ENCODE measurements at regions not wholly inside any gene's neighbourhood (a gene's known extent, or its start where the extent isn't known, plus 50 kb on each side); places are given as distances from the start of the nearest gene placed in this dataset.
"Not testable (repeated sequence)": the region's sequence is repeated elsewhere in the genome, so short reads cannot be mapped to it uniquely, and the experiment has no call there.

DNA sequence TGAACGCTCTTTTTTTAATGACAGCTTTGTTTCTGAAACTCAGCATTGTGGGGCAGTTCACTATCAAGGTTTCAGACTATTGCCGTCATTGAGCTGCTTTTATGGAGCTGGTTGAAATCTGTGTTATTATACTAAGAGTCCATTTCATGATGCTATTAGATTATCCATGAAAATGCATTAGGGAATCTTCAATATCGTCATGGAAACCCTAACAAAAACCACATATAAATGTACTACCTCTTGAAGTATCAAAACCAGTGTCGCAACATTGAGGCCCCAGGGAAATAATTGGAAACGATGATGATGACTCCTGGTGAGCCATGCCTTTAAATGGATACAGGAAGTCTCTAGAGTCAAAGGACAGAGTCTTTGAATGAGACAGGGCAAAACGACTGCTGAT is 231.6 kb upstream of the CPHXL start:
- TF ChIP-seq FOS (IDR thresholded peaks at IDR 0.05; ENCODE audit: borderline replicate concordance, insufficient read depth, low read length) (no peak), POLR2A (IDR thresholded peaks at IDR 0.05; ENCODE audit: low read depth, low read length) (no peak), POLR2AphosphoS5 (IDR thresholded peaks at IDR 0.05; ENCODE audit: insufficient read depth, low read depth, low read length) (no peak), EZH2 (IDR thresholded peaks at IDR 0.05; ENCODE audit: borderline replicate concordance, low read depth, low read length, severe bottlenecking) (no peak), JUN (IDR thresholded peaks at IDR 0.05; ENCODE audit: borderline replicate concordance, insufficient read depth, insufficient read length, low read depth) (no peak), GATA2 (IDR thresholded peaks at IDR 0.05; ENCODE audit: insufficient read depth, insufficient read length, low read depth, low read length) (no peak)

DNA sequence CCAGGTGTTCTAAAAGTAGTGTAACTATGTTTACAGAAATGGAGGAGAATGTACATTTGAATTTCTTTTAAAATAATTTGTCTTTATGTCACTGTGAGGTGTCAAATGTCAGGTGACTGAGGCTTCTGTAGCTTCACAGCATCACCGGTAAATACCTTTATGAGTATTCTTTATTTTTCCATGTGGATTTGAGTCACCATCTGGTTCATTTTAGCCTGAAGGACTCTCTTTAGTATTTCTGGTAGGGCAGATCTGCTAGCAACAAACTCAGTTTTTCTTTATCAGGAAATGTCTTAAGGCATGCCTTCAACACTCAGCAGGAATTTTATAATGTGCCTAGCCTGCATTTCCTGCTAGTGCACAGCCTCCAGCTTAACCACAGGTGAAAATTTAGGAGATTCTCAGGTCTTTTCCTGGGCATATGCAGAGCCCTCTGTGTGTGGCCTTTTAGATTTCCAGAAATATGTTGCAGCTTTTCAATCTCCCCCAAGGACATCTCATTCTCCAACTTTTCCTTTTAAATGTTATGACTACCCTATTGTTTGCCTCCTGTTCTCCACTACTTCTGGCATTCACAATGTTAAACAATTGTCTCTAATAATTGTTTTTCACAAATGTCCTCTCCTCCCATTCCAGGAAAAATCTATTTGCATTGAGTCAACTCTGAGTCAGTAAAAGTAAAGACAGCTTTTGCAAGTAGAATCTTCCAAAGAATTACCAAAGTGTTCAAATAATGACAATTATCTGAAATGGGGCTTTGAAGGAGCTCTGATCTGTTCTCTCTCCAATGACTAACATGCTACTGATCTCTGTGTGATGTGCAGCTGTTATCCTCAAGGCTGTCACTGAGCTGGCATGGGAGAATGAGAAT is 239.4 kb upstream of the CPHXL start:
- TF ChIP-seq POLR2A (IDR thresholded peaks at IDR 0.05; ENCODE audit: low read depth, low read length) (no peak), GATA2 (IDR thresholded peaks at IDR 0.05; ENCODE audit: insufficient read depth, insufficient read length, low read depth, low read length) (no peak), MYC (IDR thresholded peaks at IDR 0.05; ENCODE audit: low read depth, low read length) (no peak)
- no peak for DNase-seq (ENCODE audit: low read depth, low spot score)
- BruUV-seq (replicated peaks): no TSS peak
- H3K4me2 ChIP-seq (ENCODE audit: insufficient read depth, low read length): no peak overlapping the region
- POLR2A ChIA-PET: interaction anchor here (0.6 kb wide), 1 partner anchor 151 kb away, joined by 4 read pairs; no protein-coding TSS in a partner anchor
- no peaks in the 10 kb centered on the region for H3K9me1 ChIP-seq (replicated peaks; ENCODE audit: control insufficient read depth, extremely low read depth, insufficient read depth, low read length)
- no peak overlapping the region for H3K9ac ChIP-seq (replicated peaks; ENCODE audit: extremely low read depth, insufficient read depth, low read length)
- H3K4me3 ChIP-seq (replicated peaks in 1 of 3; ENCODE audit: insufficient read depth in 1 of 3, low read depth in 1 of 3, low read length in 3 of 3): no peak overlapping the region
- intact Hi-C loops (cut with micrococcal nuclease): no loop called here
- CTCF ChIA-PET: no interaction called here
- H3K9me3 ChIP-seq (replicated peaks; ENCODE audit: control insufficient read depth, insufficient read depth, low read length): peaks cover 2% of the 10 kb centered on the region
- no peak overlapping the region for H3K27ac ChIP-seq (ENCODE audit: insufficient read depth, low read depth, low read length)
- H4K20me1 ChIP-seq (replicated peaks; ENCODE audit: control insufficient read depth, extremely low read depth, insufficient read depth, low read length): no peaks in the 10 kb centered on the region
- H3K79me2 ChIP-seq (ENCODE audit: control insufficient read depth, insufficient read depth, low read length): no peaks in the 10 kb centered on the region
- dilution Hi-C loops (cut with MboI; ENCODE audit: extremely low pct_ligation_motif_present, low sequenced_read_pairs): no loop called here
- no peak for FAIRE-seq
- no peaks in the 10 kb centered on the region for H3K36me3 ChIP-seq (ENCODE audit: control insufficient read depth in 2 of 2, extremely low read depth in 1 of 2, insufficient read depth in 2 of 2, low read length in 2 of 2)
- no peaks in the 10 kb centered on the region for H3K27me3 ChIP-seq (ENCODE audit: control insufficient read depth in 2 of 2, insufficient read depth in 2 of 2, low read length in 2 of 2)
- no peak overlapping the region for H2AFZ ChIP-seq (ENCODE audit: low read depth, low read length)
- H3K4me1 ChIP-seq (ENCODE audit: control insufficient read depth, extremely low read depth, insufficient read depth, low read length): no peaks in the 10 kb centered on the region

More for the DNA sequence above, 231.6 kb upstream of the CPHXL start:
- Histone ChIP-seq H3K9me3 (replicated peaks; ENCODE audit: control insufficient read depth, insufficient read depth, low read length) (peaks cover 2% of the 10 kb centered on the region), H3K79me2 (ENCODE audit: control insufficient read depth, insufficient read depth, low read length) (no peaks in the 10 kb centered on the region), H2AFZ (ENCODE audit: low read depth, low read length) (no peak overlapping the region), H3K27me3 (ENCODE audit: control insufficient read depth in 2 of 2, insufficient read depth in 2 of 2, low read length in 2 of 2) (no peaks in the 10 kb centered on the region), H4K20me1 (replicated peaks; ENCODE audit: control insufficient read depth, extremely low read depth, insufficient read depth, low read length) (no peaks in the 10 kb centered on the region), H3K36me3 (ENCODE audit: control insufficient read depth in 2 of 2, extremely low read depth in 1 of 2, insufficient read depth in 2 of 2, low read length in 2 of 2) (no peaks in the 10 kb centered on the region), H3K9ac (replicated peaks; ENCODE audit: extremely low read depth, insufficient read depth, low read length) (no peak overlapping the region), H3K9me1 (replicated peaks; ENCODE audit: control insufficient read depth, extremely low read depth, insufficient read depth, low read length) (no peaks in the 10 kb centered on the region), H3K4me1 (ENCODE audit: control insufficient read depth, extremely low read depth, insufficient read depth, low read length) (no peaks in the 10 kb centered on the region), H3K27ac (ENCODE audit: insufficient read depth, low read depth, low read length) (no peak overlapping the region), H3K4me3 (replicated peaks in 1 of 3; ENCODE audit: insufficient read depth in 1 of 3, low read depth in 1 of 3, low read length in 3 of 3) (no peak overlapping the region), H3K4me2 (ENCODE audit: insufficient read depth, low read length) (no peak overlapping the region)
- CTCF ChIA-PET: no interaction called here
- BruUV-seq (replicated peaks): no TSS peak
- FAIRE-seq (no peak), DNase-seq (ENCODE audit: low read depth, low spot score) (no peak)
- POLR2A ChIA-PET: no interaction called here
- dilution Hi-C loops (cut with MboI; ENCODE audit: extremely low pct_ligation_motif_present, low sequenced_read_pairs) (no loop called here), intact Hi-C loops (cut with micrococcal nuclease) (no loop called here)

DNA sequence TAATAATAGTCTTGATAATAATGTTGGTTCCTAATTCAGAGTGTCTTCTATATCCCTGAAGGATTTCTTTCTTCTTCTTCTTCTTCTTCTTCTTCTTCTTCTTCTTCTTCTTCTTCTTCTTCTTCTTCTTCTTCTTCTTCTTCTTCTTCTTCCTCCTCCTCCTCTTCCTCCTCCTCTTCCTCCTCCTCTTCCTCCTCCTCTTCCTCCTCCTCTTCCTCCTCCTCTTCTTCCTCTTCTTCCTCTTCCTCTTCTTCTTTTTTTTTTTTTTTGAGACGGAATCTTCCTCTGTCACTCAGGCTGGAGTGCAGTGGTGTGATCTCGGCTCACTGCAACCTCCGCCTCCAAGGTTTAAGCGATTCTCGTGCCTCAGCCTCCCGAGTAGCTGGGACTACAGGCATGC is 242.8 kb upstream of the CPHXL start:
- H3K9me1 ChIP-seq (replicated peaks; ENCODE audit: control insufficient read depth, extremely low read depth, insufficient read depth, low read length); H3K36me3 ChIP-seq (ENCODE audit: control insufficient read depth in 2 of 2, extremely low read depth in 1 of 2, insufficient read depth in 2 of 2, low read length in 2 of 2); CTCF ChIA-PET; H3K4me2 ChIP-seq (ENCODE audit: insufficient read depth, low read length); dilution Hi-C loops (cut with MboI; ENCODE audit: extremely low pct_ligation_motif_present, low sequenced_read_pairs); POLR2A ChIA-PET; H3K9me3 ChIP-seq (replicated peaks; ENCODE audit: control insufficient read depth, insufficient read depth, low read length); H3K4me1 ChIP-seq (ENCODE audit: control insufficient read depth, extremely low read depth, insufficient read depth, low read length); H4K20me1 ChIP-seq (replicated peaks; ENCODE audit: control insufficient read depth, extremely low read depth, insufficient read depth, low read length); H3K4me3 ChIP-seq (replicated peaks in 1 of 3; ENCODE audit: insufficient read depth in 1 of 3, low read depth in 1 of 3, low read length in 3 of 3); H3K27ac ChIP-seq (ENCODE audit: insufficient read depth, low read depth, low read length); intact Hi-C loops (cut with micrococcal nuclease); DNase-seq (ENCODE audit: low read depth, low spot score); BruUV-seq (replicated peaks); H3K9ac ChIP-seq (replicated peaks; ENCODE audit: extremely low read depth, insufficient read depth, low read length); H2AFZ ChIP-seq (ENCODE audit: low read depth, low read length); H3K27me3 ChIP-seq (ENCODE audit: control insufficient read depth in 2 of 2, insufficient read depth in 2 of 2, low read length in 2 of 2); H3K79me2 ChIP-seq (ENCODE audit: control insufficient read depth, insufficient read depth, low read length); FAIRE-seq: not testable (repeated sequence)

All from endothelial cell of umbilical vein (primary cell).